ENCODE measurements at regions not wholly inside any gene's neighbourhood (a gene's known extent, or its start where the extent isn't known, plus 50 kb on each side); places are given as distances from the start of the nearest gene placed in this dataset.
A peak's percentile ranks its signal among the peaks of the same experiment; 100 is the strongest.

DNA sequence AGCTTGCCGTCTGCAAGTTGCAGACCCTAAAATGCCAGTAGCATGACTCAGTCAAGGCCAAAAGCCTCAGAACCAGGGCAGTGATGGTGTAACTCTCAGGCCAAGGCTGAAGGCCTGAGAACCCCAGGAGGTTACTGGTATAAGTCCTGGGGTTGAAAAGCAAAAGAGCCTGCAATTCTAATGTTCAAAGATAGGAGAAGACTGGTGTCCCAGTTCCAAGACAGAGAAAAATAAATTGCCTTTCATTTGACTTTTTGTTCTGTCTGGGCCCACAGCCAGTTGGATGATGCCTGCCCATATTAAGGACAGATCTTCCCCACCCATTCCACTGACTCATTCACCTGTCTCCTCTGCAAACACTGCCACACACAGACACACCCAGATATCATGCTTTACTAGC is 673.2 kb downstream of the CDH18 start:
- POLR2A ChIA-PET (ENCODE audit: partially characterized antibody) = no interaction called here
- DNase-seq (ENCODE audit: low read depth in 1 of 2, low spot score in 2 of 2) = no peak
- H2BK15ac ChIP-seq (ENCODE audit: low read length) = no peak overlapping the region
- CTCF ChIA-PET (ENCODE audit: partially characterized antibody) = interaction anchor here (0.7 kb wide), 1 partner anchor 12 kb away, joined by 3 read pairs; no protein-coding TSS in a partner anchor
- no peak overlapping the region for H4K5ac ChIP-seq (ENCODE audit: insufficient read length, low read depth, low read length)
- no peak overlapping the region for H2BK20ac ChIP-seq (ENCODE audit: low read length)
- no peaks in the 10 kb centered on the region for H3K9me3 ChIP-seq (ENCODE audit: insufficient read depth in 2 of 2, low read depth in 1 of 2, low read length in 1 of 2)
- H4K8ac ChIP-seq (ENCODE audit: extremely low read depth, insufficient read depth, low read length) = no peak overlapping the region
- 0 out of 2 replicates have a peak overlapping the region, but pooled peaks have one; percentile 66 for H2AFZ ChIP-seq (ENCODE audit: low read length)
- H3K23me2 ChIP-seq (ENCODE audit: low read depth, low read length) = no peaks in the 10 kb centered on the region
- H3K18ac ChIP-seq (ENCODE audit: extremely low read depth, low read length) = no peak overlapping the region
- H3K79me1 ChIP-seq (ENCODE audit: low read depth, low read length) = no peaks in the 10 kb centered on the region
- H3K14ac ChIP-seq (ENCODE audit: insufficient read length) = no peak overlapping the region
- FAIRE-seq = no peak
- H3K9ac ChIP-seq (replicated peaks in 1 of 4; ENCODE audit: extremely low read depth in 1 of 4, low read depth in 3 of 4, low read length in 3 of 4) = no peak overlapping the region
- no peaks in the 10 kb centered on the region for H4K20me1 ChIP-seq (replicated peaks in 1 of 2; ENCODE audit: control insufficient read depth in 1 of 2, insufficient read depth in 2 of 2, low read length in 2 of 2)
- no peak overlapping the region for H3K4me3 ChIP-seq (ENCODE audit: extremely low read depth in 1 of 4, insufficient read depth in 2 of 4, low read depth in 3 of 4, low read length in 4 of 4)
- no peaks in the 10 kb centered on the region for H3K36me3 ChIP-seq (ENCODE audit: control insufficient read depth in 2 of 4, insufficient read depth in 4 of 4, low read length in 3 of 4)
- no peak overlapping the region for H3K4me2 ChIP-seq (ENCODE audit: insufficient read depth in 1 of 2, low read depth in 2 of 2, low read length in 2 of 2)
- no peaks in the 10 kb centered on the region for H3K79me2 ChIP-seq (ENCODE audit: control insufficient read depth in 1 of 2, insufficient read depth in 2 of 2, low read length in 2 of 2)
- H2AK5ac ChIP-seq (ENCODE audit: low read depth, low read length) = no peak overlapping the region
- H3K27ac ChIP-seq (ENCODE audit: low read depth, low read length) = no peak overlapping the region
- H2BK12ac ChIP-seq (ENCODE audit: low read depth, low read length) = no peak overlapping the region
- peaks cover 0 to 5% (median 0%) of the 10 kb centered on the region in 4 experiments; a peak in 1 of 7 replicates for H3K4me1 ChIP-seq (replicated peaks in 1 of 4; ENCODE audit: control insufficient read depth in 3 of 4, insufficient read depth in 4 of 4, low read length in 3 of 4)
- H3K23ac ChIP-seq (ENCODE audit: insufficient read length) = no peak overlapping the region
- no peaks in the 10 kb centered on the region for H3K27me3 ChIP-seq (replicated peaks in 1 of 4; ENCODE audit: control insufficient read depth in 3 of 4, extremely low read depth in 1 of 4, insufficient read depth in 3 of 4, low read length in 3 of 4)
- H2BK120ac ChIP-seq (replicated peaks; ENCODE audit: low read depth, low read length) = peak overlapping the region; percentile 92
- no peak overlapping the region for H2BK5ac ChIP-seq (ENCODE audit: low read depth, low read length)
- H3K56ac ChIP-seq (replicated peaks; ENCODE audit: insufficient read length, low read depth, low read length) = no peak overlapping the region
- WGBS, 2 experiments (ENCODE audit: extremely low coverage in 1 of 2, insufficient coverage in 1 of 2, insufficient read length in 1 of 2, insufficient replicate concordance in 2 of 2, low coverage in 1 of 2, low lambda C conversion rate in 2 of 2, missing lambda C conversion rate in 1 of 2) = 100% methylated on average over 1 of the region's 1 CpG; no CpG with 5 or more reads in 1 of the 2 experiments
- no peak overlapping the region for H3K4ac ChIP-seq (replicated peaks; ENCODE audit: insufficient read length, low read depth, low read length)
- no peak overlapping the region for H4K91ac ChIP-seq (replicated peaks; ENCODE audit: insufficient read length, low read length)
- TF ChIP-seq ZNF274 (IDR thresholded peaks at IDR 0.05; ENCODE audit: borderline replicate concordance, extremely low read depth, low read length) (no peak), SRF (IDR thresholded peaks at IDR 0.05; ENCODE audit: low read depth, low read length) (no peak), JUND (IDR thresholded peaks at IDR 0.05; ENCODE audit: low read length) (peak; percentile 60), PHF8 (conservative IDR thresholded peaks at IDR 0.05; ENCODE audit: low read depth, low read length) (no peak), EZH2 (IDR thresholded peaks at IDR 0.05; ENCODE audit: low read depth, low read length, severe bottlenecking) (no peak), RFX5 (IDR thresholded peaks at IDR 0.05; ENCODE audit: borderline replicate concordance, low read depth, low read length) (no peak), SUZ12 (IDR thresholded peaks at IDR 0.05; ENCODE audit: low read length) (no peak), POLR2A (IDR thresholded peaks at IDR 0.05; ENCODE audit: control extremely low read depth in 1 of 2, low read depth in 2 of 2, low read length in 2 of 2) (no peak)
- TF ChIP-seq, protein P1, sequence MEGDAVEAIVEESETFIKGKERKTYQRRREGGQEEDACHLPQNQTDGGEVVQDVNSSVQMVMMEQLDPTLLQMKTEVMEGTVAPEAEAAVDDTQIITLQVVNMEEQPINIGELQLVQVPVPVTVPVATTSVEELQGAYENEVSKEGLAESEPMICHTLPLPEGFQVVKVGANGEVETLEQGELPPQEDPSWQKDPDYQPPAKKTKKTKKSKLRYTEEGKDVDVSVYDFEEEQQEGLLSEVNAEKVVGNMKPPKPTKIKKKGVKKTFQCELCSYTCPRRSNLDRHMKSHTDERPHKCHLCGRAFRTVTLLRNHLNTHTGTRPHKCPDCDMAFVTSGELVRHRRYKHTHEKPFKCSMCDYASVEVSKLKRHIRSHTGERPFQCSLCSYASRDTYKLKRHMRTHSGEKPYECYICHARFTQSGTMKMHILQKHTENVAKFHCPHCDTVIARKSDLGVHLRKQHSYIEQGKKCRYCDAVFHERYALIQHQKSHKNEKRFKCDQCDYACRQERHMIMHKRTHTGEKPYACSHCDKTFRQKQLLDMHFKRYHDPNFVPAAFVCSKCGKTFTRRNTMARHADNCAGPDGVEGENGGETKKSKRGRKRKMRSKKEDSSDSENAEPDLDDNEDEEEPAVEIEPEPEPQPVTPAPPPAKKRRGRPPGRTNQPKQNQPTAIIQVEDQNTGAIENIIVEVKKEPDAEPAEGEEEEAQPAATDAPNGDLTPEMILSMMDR (IDR thresholded peaks at IDR 0.05; ENCODE audit: control extremely low read depth in 1 of 3, insufficient read depth in 1 of 3, low read depth in 1 of 3, low read length in 3 of 3) = peak in 1 of 3 experiments; percentile 2; a peak in 1 of 4 replicates
- TF ChIP-seq, protein P2, sequence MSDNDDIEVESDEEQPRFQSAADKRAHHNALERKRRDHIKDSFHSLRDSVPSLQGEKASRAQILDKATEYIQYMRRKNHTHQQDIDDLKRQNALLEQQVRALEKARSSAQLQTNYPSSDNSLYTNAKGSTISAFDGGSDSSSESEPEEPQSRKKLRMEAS (IDR thresholded peaks at IDR 0.05) = no peak
- TF ChIP-seq, protein P3, sequence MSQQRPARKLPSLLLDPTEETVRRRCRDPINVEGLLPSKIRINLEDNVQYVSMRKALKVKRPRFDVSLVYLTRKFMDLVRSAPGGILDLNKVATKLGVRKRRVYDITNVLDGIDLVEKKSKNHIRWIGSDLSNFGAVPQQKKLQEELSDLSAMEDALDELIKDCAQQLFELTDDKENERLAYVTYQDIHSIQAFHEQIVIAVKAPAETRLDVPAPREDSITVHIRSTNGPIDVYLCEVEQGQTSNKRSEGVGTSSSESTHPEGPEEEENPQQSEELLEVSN (IDR thresholded peaks at IDR 0.05) = no peak

Measured in H1 (cell line).